GM06990 (cell line): ENCODE measurements at regions not wholly inside any gene's neighbourhood (a gene's known extent, or its start where the extent isn't known, plus 50 kb on each side); places are given as distances from the start of the nearest gene placed in this dataset.

Experiments
- DNase-seq: peaks from one replicate; pipeline ENCODE4 v3.0.0-alpha.2; 2011; ENCODE audit not compliant: insufficient read length; ENCODE audit errors: extremely low read depth
- H3K27me3 ChIP-seq: replicated peaks from 2 replicates; pipeline ENCODE4 v1.6.0; 2011; ENCODE audit warnings: low read length; ENCODE audit not compliant: control insufficient read depth, insufficient read depth
- H3K36me3 ChIP-seq: 2 replicates; pipeline ENCODE4 v1.5.1; 2011; ENCODE audit warnings: low read length; ENCODE audit not compliant: control insufficient read depth, insufficient read depth
- H3K4me3 ChIP-seq: replicated peaks from 2 replicates; pipeline ENCODE4 v1.5.1; 2011; ENCODE audit warnings: low read depth, mild to moderate bottlenecking, control low read depth, low read length
- CTCF ChIP-seq: IDR thresholded peaks from 2 replicates; pipeline ENCODE4 v1.5.1; 2011; ENCODE audit warnings: low read length, control low read depth, mild to moderate bottlenecking, inconsistent platforms; ENCODE audit not compliant: insufficient read depth, poor library complexity, severe bottlenecking

GRCh38 chr13:111612886-111613285 is 292.4 kb downstream of the TEX29 start:
- no peak for TF ChIP-seq CTCF
- DNase-seq = no peak
- no peaks in the 10 kb centered on the region for H3K27me3 ChIP-seq
- H3K4me3 ChIP-seq = no peak overlapping the region
- H3K36me3 ChIP-seq = no peaks in the 10 kb centered on the region

- H3K27me3 ChIP-seq = no peaks in the 10 kb centered on the region
- DNase-seq = no peak
Observed at GRCh38 chr13:111614009-111614408, 293.6 kb downstream of the TEX29 start.

GRCh38 chr13:111614613-111615012 is 294.2 kb downstream of the TEX29 start:
- H3K27me3 ChIP-seq = no peaks in the 10 kb centered on the region
- no peak for TF ChIP-seq CTCF
- H3K4me3 ChIP-seq = no peak overlapping the region
- H3K36me3 ChIP-seq = no peaks in the 10 kb centered on the region
- DNase-seq = no peak

More at GRCh38 chr13:111614009-111614408, 293.6 kb downstream of the TEX29 start:
- H3K36me3 ChIP-seq = no peaks in the 10 kb centered on the region
- no peak for TF ChIP-seq CTCF
- H3K4me3 ChIP-seq = no peak overlapping the region

GRCh38 chr13:111616203-111616602 is 295.8 kb downstream of the TEX29 start:
- Histone ChIP-seq H3K4me3 (no peak overlapping the region), H3K36me3 (no peaks in the 10 kb centered on the region), H3K27me3 (no peaks in the 10 kb centered on the region)
- DNase-seq = no peak
- TF ChIP-seq CTCF = no peak

GRCh38 chr13:111620166-111620565 is 299.7 kb downstream of the TEX29 start:
- H3K36me3 ChIP-seq = no peaks in the 10 kb centered on the region
- no peak for DNase-seq
- no peak for TF ChIP-seq CTCF
- no peaks in the 10 kb centered on the region for H3K27me3 ChIP-seq
- no peak overlapping the region for H3K4me3 ChIP-seq

- TF ChIP-seq CTCF = no peak
Observed at GRCh38 chr13:111620586-111620985, 300.1 kb downstream of the TEX29 start.

More at GRCh38 chr13:111620586-111620985, 300.1 kb downstream of the TEX29 start:
- Histone ChIP-seq H3K27me3 (no peaks in the 10 kb centered on the region), H3K4me3 (no peak overlapping the region), H3K36me3 (no peaks in the 10 kb centered on the region)
- no peak for DNase-seq
